SH-SY5Y (cell line): ENCODE measurements at regions not wholly inside any gene's neighbourhood (a gene's known extent, or its start where the extent isn't known, plus 50 kb on each side); places are given as distances from the start of the nearest gene placed in this dataset.

Experiments used
- GATA2 ChIP-seq: IDR thresholded peaks from 2 replicates; pipeline ENCODE4 v1.6.1; 2011; ENCODE audit warnings: mild to moderate bottlenecking, low read depth, low read length
- GATA3 ChIP-seq: IDR thresholded peaks from 2 replicates; pipeline ENCODE4 v1.6.1; 2011; ENCODE audit warnings: low read depth, mild to moderate bottlenecking, low read length, moderate library complexity

GRCh38 chr9:106632621-106633020 lies 230.3 kb upstream of the ZNF462 start:
- TF ChIP-seq GATA3 (no peak), GATA2 (no peak)

DNA sequence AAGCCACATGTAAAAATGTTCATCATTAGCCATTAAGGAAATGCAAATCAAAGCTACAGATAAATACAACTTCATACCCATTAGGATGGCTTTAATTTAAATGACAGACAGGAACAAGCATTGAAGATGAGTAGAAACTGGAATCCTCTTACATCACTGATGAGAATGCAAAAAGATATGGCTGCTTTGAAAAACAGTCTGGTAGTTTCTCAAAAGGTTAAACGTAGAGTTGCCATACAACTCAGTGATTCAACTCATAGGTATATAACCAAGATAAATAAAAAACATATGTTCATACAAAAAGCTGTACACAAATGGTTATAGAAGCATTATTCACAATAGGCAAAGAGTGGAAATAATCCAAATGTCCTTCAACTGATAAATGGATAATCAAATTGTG lies 228.8 kb upstream of the ZNF462 start:
- TF ChIP-seq GATA2 (no peak), GATA3 (no peak)

DNA sequence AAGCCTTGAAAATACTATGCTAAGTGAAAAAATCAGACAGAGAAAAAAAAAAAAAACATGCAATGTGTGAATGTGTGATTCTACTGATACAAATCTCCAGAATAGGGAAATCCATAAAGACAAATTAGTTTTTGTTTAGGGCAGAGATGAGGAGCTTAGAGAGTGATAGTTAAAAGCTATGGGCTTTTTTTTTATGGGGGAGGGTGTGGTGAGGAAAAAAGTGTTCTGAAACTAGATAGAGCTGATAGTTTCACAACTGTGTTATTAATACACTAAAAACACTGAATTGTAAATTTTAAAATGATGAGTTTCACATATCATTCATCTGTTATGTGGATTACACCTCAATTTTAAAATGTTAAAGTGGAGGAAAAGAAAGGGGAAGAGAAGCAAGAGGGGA lies 228.3 kb upstream of the ZNF462 start:
- TF ChIP-seq GATA3 (0 out of 2 replicates have a peak, but pooled peaks have one; percentile 44), GATA2 (no peak)

GRCh38 chr9:106637486-106637885 lies 225.5 kb upstream of the ZNF462 start:
- TF ChIP-seq GATA3 (no peak), GATA2 (no peak)

GRCh38 chr9:106639873-106640568 lies 222.9 kb upstream of the ZNF462 start:
- TF ChIP-seq GATA3 (no peak), GATA2 (no peak)

DNA sequence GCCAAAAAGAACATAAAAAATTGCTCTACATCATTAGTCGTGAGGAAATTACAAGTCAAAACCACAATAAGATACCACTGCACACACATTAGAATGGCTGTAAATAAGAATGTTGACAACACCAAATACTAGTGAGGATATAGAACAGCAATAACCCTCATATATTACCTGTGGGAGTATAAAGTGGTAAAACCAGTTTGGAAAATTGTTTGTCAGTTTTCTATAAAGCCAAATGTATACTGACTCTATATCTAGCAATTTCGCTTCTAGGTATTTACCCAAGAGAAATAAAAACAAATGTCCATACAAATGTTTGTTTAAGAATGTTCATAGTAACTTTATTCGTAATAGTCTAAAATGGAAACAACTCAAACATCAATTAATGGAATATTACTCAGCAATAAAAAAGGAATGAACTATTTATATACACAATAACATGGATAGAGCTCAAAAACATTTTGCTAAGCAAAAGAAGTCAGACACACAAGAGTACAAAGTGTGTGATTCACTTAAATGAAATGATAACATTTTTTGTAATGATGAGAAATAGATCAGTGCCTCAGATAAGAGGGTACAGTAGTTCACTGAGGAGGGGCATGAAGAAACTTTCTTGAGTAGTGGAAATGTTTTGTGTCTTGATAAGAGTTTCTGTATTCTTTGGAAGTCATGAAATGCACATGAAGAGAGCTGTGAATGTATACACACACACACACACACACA lies 219.6 kb upstream of the ZNF462 start:
- no peak for TF ChIP-seq GATA2
- TF ChIP-seq GATA3: no peak

- TF ChIP-seq GATA2 (no peak), GATA3 (no peak)
These were observed 218.3 kb upstream of the ZNF462 start for GRCh38 chr9:106644661-106645060.

DNA sequence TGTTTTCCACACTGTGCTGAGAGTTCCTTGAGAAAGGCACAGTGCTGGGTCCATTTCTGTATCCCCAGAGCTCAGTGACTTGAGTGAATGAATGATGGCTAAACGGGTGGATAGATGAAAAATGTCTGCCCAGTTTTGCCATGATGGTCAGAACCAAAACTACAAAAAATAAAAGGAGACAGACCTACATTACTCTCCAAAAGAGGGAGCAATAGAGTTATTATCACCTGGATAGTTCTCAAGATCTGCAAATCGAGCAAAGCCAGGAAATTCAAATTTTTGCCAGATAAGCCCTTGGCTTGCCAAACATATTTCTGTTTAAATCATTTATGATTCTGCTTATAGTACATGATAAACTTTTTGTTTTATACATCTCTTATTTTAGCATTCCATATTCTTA lies 214.2 kb upstream of the ZNF462 start:
- no peak for TF ChIP-seq GATA2
- TF ChIP-seq GATA3: no peak

DNA sequence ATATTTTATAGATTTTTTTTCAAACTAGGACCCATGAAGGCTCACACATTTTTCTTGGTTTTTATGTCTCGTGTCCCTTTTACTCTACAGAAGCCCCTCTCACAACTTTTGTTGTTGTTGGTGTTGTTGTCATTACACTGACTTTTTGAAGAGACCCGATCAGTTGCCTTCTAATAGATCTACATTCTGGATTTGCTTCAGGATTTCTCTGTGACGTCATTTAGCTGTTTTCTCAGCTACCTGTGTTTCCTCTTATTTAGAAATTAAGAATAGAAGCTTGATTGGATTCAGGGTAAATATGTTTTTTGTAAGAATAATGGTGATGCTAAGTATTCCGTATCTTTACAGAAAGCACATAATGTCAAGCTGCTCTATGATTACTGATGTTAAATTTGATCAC lies 213.3 kb upstream of the ZNF462 start:
- TF ChIP-seq GATA3 (no peak), GATA2 (no peak)

DNA sequence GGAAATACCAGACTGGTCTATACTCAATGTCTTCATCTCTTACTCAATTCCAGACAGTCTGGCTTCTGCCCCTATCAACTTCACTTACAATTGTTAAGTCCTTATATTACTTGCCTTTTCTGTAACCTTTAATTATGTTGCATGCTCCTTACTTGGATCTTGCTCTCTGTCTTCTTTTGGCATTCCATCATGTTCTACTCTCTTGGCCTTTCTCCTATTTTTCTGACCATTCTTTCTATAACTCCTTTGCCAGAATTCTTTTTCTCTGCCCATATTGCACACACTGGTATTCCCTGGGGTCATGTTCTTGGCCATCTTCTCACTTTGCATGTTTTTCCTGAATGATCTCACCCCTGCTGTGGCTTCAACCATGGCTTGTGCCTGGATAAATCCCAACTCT lies 209.8 kb upstream of the ZNF462 start:
- no peak for TF ChIP-seq GATA3
- no peak for TF ChIP-seq GATA2

- TF ChIP-seq GATA3 (no peak), GATA2 (no peak)
These were observed 207.0 kb upstream of the ZNF462 start for GRCh38 chr9:106655966-106656365.

- no peak for TF ChIP-seq GATA3
- no peak for TF ChIP-seq GATA2
These were observed 205.0 kb upstream of the ZNF462 start for GRCh38 chr9:106657926-106658325.

- no peak for TF ChIP-seq GATA3
- TF ChIP-seq GATA2: no peak
These were observed 194.4 kb upstream of the ZNF462 start for GRCh38 chr9:106668534-106668933.

- no peak for TF ChIP-seq GATA3
- no peak for TF ChIP-seq GATA2
These were observed 193.1 kb upstream of the ZNF462 start for GRCh38 chr9:106669835-106670234.

GRCh38 chr9:106670418-106670817 lies 192.5 kb upstream of the ZNF462 start:
- TF ChIP-seq GATA2: no peak
- no peak for TF ChIP-seq GATA3

- TF ChIP-seq GATA3 (no peak), GATA2 (no peak)
These were observed 187.2 kb upstream of the ZNF462 start for GRCh38 chr9:106675780-106676179.
